SKM-1 treated with dmso at 0.1 percent for 144 hours (cell line): ENCODE measurements at regions not wholly inside any gene's neighbourhood (a gene's known extent, or its start where the extent isn't known, plus 50 kb on each side); places are given as distances from the start of the nearest gene placed in this dataset.

ENCODE experiments used
- DNase-seq: peaks from one replicate; lab custom pipeline; 2025; ENCODE audit not compliant: unreplicated experiment; lab: John Stamatoyannopoulos, UW

DNA sequence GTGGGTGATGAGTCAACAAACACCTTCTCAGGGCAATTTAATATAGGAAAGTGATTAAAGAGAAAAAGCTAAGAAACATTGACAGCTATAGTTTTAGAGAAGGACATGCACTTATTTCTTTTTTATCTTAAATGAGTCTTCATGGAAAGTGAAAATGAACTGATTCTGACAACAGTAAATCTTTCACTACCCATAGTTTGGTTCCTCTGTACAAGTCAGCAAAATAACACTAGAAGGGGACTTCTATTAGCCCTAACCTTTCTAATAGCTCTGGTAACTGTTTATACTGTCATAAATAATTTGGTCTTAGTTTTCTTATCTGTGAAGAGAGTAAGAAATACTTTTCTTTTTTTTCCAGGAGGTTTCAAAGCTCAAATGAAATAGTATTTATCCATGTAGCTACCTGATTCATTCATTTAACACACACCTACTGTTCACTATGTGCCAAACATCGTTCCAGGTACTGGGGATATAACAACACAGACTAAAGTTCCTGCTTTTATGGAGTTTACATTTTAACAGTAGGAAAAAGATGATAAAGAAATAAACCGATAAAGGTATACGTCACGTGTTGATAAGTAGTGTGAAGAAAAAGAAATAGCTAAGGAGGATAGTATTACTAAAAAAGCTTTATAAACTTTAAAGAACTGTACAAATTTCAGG is 148.2 kb downstream of the PCSK1 start:
- no peak for DNase-seq

DNA sequence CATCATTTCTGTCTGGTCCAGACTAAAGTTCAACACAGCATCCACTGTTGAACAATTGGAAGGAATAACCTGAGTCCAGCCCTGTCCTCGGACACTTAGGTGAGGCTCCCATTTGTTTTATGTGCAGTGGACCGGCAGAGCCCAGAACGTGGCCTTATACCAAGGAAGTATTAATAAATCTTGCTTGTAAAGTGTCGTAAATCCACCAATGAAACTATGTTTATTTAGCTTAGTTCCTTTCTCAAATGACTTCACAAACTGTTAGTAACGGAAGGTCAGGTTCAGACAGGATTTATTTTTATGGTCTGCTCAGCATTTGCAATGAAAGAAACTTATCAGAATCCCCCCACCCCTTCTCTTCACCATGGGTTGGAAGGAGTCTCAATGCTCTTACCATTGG is 149.5 kb downstream of the PCSK1 start:
- no peak for DNase-seq

DNA sequence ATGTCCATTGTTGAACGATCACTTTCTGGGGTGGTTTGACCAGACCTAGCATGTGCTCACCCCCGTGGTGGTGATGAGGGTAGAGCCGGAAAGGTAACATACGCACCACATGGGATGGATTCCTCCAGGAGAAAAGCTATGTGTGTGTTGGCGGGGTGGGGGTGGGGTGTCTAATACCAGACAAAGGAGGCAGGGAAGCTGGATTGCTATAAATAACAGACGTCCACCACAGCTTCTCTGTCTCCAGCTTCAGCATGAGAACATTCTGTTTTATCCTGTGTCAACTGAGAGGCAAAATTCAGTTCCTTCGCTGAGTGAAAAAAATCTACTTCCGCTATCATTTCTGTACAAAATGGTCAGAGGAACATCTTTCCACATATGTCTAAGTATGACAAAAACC is 151.0 kb downstream of the PCSK1 start:
- DNase-seq, result no peak

DNA sequence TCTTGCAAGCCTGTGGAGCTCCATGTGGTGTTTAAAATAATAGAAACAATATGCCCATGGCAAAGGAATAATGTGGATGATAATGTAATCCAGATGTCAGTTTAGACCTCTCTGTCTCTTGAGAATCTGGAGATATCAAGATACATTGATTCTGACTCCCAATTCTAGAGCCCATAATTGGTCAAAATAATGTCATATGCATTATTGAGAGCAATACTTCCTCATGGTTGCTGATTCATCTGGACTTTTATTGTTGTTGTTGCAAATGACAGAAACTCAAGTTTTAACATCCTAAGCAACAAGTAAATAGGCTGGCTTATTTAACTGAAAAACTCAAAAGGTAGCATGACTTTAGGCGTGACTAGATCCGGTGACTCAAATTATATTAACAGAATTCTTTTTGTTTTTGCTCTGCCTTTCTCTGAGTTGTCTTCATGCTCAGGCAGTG is 152.1 kb downstream of the PCSK1 start:
- DNase-seq, result no peak

DNA sequence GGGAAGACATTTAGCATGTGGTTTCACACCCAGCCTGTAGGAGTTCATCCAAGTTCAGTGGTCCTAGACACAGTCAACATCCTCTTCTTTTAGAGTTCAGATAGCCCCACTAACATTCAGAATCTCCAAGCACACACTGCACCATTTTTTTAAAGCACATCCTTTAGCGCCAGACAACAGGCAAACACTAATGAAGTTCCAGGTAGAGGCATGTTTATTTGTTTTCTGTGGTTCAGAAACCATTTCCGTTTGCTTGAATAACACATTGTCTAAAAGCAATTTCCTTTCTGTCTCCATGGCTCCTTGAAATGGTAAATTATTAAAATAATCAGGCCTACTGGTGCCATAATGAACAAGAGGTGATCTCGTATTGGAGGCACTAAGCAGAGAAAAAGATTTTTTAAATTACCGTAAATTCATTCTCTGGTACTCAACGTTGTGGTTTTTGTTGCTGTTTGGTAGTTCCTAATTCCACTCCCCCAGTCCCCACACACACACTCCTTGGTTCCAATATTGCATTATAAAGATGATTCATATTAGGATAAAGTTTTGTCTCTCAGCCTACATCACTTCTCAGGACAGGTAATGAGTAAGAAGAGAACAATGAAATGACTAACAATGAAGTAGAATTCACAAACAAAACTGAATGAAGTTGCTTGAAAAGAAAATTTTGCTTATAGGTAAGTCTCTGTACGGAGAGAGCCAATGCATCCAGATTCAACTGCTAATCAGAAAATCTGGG is 153.1 kb downstream of the PCSK1 start:
- no peak for DNase-seq

DNA sequence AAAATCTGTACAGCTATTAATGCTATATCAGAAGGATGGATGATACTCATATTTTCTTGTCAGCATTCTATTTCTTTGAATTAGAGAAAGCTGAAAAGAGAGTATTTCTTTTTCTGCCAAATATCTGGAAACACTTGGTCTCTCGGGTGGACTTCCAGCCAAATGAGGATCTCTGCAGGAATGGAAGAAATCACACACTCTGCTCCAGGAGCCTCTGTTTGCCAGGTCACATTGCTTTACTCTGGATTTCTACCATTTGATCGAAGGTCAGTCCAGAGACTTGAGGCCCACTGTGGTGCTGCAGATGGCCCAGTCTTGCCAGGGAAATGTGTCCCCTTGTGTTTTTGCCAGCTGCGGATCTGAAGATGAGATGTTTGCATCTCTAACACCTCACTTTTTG is 154.1 kb downstream of the PCSK1 start:
- no peak for DNase-seq

DNA sequence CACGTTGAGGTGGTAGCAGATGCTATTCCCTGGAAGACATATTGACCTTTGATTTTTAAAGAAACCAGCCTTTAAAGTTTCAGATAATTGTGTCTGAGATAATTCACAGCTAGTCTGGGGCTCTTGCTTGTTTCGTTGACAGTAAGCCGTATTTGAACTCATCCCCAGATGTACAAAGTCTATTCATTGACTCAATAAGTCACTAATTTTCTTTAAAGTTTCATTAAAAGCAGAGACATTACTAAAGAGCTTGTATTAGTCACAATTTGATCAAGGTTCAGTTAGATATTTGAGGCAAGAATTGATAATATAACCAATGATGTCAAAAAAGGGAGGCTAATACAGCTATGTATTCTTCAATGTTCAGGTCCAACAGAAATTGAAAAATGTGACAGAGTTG is 158.0 kb downstream of the PCSK1 start:
- DNase-seq, result no peak

DNA sequence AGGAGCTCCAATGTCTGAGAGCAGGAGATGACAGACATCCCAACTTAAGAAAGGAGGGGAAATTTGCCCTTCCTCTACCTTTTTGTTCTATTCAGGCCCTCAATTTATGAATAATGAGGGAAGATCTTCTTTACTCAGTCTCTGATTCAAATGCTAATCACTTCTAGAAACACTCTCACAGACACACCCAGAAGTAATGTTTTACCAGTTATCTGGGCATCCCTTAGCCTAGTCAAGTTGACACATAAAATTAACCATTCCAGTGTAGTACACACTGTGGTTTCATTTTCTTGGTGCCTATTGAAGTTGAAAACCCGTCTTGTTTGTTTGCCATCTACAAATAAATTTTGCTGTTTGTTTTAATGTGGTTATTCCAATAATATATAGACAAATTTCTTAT is 167.6 kb downstream of the PCSK1 start:
- DNase-seq, result no peak

DNA sequence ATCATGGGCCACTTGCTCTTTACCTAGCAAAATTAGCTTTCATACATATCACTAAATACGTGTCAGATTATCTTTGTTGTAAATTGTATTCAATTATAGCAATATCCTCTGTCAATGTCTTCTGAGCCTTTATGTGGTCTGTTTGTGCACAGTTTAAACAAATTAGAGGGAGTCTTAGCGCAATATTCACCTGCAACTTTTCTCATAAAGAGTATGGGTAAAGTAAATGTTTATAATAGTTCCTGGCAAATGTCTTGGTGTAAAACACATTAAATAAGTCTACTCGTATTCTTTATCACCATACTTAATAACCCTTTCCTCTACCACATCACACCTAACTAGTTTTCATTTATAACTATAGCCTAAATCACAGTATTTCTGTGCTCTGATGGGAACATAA is 169.0 kb downstream of the PCSK1 start:
- DNase-seq, result no peak

DNA sequence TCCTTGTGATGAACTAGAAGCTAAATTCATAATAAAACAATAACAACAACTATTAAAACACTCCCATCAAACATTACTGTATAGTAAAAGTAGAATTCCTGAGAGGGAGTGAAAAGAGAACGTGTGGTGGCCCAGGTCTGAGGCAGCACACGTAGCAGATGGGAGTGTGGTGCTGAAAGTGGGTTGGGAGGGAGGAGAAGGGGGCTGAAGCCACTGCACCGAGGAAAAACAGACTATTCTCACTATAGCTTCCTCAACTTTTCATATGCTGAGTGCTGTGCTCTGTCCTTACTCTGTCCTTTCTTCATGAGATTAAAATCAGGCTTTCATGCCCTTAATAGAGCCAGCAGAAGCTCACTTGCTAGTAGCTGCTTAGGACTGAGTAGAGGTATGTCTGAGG is 170.9 kb downstream of the PCSK1 start:
- DNase-seq, result no peak

DNA sequence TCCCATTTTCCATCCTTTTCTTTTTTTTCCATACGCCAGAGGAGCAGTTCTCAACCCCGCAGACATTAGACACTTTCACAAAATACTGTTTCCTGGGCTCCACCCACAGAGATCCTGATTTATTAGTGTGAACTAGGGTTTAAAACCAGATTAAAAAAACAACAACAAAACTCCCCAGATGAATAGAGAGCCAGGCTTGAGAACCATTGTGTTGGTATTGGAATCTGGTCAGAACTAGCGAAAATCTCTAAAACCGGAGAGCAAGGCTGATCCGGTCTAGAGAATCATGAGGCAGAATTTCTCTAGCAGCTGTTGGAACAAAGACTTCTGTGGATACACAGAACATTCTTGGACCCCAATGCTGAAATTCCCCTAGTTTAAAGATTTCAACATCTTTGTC is 173.0 kb downstream of the PCSK1 start:
- DNase-seq, result no peak

DNA sequence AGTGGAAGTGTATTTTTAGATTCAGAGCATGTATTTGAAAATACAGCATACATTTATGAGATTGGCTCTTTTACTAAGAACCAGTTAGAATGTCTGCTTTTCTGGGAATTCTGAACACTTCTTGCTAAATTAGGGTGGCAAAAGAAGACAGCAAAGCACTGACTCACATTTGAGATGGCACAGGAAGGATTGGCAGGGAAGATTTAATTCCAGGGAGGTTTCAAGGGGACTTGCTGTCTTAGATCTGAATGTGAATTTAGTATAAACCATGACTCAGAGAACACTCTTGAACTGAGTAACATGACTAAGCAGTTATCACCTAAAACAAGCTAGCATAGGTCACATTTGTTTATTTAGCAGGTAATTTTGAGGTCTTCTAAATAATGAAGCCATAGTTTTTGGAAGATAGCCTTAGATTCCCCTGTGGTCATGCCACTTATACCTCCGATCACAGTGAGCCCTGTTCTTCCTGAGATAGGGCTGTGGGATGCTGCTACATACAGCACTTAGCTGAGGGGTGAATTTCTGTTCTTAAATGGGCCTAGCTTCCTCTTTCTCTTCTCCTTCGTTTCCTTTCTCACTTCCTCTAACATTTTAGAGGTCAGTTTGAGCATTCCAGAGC is 173.8 kb downstream of the PCSK1 start:
- DNase-seq, result peak; percentile 74

DNA sequence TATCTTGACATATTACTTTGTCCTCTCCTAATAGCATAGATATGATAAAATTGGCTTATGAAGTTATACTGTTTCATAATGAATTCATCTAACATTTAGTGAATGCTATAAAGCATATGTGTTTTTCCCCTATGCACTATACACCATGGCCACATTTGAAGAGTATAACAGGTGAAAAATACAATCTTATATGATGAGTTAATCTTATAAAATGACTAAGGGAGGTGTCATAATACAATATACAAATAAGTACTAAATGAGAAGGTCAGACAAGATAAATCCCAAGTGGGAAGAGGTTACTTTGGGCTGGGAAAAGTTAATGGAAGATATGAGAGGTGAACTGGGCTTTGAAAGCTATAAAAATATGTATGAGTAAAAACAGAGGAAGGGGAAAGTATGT is 174.4 kb downstream of the PCSK1 start:
- no peak for DNase-seq

DNA sequence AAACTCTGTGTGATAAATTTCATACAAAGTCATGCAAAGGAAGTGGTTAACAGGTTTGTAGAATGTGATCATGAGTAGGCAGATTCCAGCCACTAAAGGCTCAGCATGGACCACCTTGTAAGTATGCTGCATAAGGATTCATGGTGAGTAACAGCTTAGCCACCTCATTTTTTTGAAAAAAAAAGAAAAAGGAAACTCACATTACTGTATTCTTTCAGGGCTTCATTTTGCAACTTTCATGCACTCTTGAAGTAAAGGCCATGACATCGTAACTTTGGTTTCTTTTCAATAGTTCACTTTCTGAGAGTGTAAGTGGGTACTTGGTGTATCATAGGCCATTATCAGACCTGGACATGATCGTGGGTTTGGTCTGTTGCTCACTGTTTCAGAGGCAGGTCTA is 175.1 kb downstream of the PCSK1 start:
- DNase-seq, result no peak

DNA sequence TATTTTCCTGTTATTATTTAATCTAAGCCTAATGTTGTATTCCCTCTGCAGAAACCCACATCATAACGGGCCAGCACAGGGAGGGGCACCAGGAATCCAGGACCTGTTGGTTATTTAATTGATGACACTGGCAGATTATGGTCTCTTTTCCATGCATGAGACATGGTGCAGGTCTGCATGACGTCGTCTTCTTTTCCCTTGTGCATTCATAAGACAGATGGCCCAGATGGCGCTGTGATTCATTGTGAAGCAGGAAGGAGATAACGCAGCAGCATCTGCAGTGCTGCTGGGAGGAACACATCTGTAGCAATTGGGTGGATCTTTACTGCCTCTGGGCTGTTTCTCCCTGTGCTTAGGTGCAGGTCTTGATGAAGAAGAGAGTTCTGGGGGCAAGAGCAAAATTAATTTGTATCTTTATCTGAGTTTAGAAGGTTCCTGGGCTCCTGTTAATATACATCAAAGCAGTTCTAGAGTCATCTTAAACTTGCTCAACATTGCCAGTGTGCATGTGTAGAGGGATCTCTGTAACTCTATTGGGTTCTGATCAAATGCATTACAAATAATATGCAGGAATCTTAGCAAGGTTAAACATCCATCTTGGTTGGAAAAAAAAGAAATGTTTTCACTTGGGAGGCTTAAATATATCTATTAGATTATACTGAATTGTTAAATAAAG is 176.1 kb downstream of the PCSK1 start:
- DNase-seq, result no peak

DNA sequence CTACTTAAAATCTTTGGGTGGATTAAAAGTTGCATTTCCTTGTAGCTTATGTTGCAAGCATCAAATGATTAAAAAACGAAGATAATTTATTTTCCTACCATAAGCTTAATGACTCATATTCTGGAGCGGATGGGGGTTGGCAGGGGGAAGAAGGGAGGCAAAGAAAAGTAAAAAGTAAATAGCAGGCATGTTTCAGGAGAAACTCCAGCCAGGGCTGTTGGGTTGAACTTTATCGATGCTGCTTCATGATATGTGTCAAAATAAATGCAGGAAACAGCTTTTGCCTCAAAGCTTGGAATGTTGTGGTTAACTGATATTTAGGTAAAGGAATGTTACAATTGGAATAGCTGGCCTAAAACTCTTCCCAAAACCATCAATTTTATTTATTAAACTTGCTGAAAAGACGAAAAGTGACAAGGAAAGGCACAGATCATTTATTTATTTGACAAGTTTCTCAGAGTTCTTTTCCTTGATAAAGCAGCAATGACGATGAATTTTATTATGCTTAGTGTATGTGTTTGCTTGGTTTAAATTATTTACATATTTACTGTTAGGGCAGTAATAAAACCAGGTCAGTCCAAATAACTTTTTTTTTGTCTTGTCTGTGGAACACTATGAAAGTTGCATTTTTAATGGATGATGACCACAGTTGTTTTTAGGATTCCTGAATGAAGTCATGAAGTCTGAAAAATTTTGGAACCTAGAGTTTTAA is 177.9 kb downstream of the PCSK1 start:
- no peak for DNase-seq

DNA sequence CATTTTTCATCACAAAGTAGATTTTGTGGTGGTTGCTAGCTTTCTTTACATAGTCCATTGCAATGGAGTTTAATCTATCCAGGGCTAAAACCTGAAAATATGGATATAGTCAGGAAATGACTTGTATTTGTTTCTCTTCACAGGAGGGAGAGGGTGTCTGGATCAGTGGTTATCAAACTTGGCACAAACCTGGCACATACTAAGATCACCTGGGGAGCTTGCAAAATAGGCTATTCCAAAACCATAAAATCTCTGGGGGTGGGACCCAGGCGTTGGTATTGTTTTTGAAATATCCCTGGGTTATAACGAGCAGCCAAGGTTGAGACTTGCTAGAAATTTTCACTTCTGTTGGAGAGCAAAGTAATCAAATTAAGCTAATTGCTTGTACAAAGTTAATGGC is 179.9 kb downstream of the PCSK1 start:
- DNase-seq, result no peak

DNA sequence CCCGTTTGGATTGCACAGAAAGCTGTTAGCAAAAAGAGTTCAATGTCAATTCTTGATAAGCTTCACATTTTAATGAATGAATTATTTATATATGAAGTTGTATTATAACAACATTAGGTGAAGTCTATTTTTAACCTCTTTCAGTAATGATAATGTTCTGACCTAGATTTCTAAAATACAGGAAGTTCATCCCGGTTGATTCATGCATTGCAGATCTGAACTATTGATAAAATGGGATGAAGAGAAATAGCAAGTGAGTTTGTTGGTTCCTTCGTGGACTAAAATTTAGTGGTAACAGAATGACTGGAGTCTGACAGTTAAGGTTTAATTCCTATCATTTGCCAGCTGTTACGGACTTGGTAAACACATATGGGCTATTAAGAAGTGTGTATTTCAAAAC is 180.5 kb downstream of the PCSK1 start:
- DNase-seq, result no peak

DNA sequence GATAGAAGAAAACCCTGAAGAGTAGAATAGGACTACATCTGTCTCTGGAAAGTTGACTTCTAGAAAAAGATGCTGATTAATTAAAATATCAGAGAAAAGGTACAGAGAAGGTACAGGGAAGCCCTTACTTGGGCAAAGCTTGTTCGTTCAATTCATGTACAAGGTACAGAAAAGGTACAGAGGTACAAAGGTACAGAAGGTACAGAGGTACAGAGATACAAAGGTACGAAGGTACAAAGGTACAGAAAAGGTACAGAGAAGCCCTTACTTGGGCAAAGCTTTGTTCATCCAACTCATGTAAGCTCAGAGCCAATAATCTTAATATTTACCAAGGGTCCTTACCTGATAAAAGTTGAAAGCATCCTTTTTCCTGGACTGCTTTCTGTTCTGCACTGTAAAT is 182.3 kb downstream of the PCSK1 start:
- DNase-seq, result no peak

DNA sequence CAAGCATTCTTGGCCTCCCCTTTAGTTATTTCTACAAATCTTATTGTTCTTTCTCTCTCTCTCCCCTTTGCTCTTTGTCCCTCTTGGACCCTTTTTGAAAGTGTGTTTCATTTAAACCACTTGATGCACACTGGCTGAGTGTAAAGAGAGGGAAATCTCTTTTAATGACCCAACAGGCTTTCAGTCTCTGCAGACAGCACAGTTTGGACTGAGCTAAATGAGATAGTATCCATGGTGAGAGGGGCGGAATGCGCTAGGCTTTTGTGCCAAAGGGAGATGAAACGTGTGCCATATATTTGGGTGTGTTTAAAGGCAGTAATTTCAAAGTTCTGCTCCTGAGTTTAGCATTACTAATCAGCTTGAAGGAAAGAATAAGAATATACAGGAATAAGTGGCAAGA is 184.9 kb downstream of the PCSK1 start:
- no peak for DNase-seq

DNA sequence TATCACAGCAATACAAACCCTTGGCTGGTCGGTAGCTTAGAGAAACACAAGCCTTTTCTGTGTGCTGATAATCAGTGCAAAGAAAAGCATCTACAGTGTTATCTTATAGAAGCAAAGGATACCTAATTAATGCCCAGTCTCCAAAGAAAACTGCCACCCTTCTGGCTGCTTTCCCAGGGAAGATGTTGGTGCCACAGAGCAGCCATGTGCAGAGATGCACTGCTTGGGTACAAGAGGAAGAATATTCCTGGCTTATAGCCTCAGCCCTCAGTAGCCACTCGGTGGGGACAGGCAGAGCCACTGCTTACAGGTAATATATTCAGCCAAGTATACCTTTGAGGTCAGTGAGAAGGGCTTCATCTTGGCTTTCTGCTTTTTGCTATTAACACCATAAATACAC is 185.3 kb downstream of the PCSK1 start:
- no peak for DNase-seq
